GM19468 (cell line): ENCODE measurements at regions not wholly inside any gene's neighbourhood (a gene's known extent, or its start where the extent isn't known, plus 50 kb on each side); places are given as distances from the start of the nearest gene placed in this dataset.
"Not testable (repeated sequence)": the region's sequence is repeated elsewhere in the genome, so short reads cannot be mapped to it uniquely, and the experiment has no call there.

Source experiments
- ATAC-seq: cut with Tn5 transposase; IDR thresholded peaks from one replicate; pipeline ENCODE4 v1.9.1; 2021; ENCODE audit warnings: mild to moderate bottlenecking, moderate library complexity, moderate number of reproducible peaks; ENCODE audit not compliant: unreplicated experiment; ENCODE audit errors: extremely low read depth

- ATAC-seq: not testable (repeated sequence)
Measured at GRCh38 chr7:75201606-75202079, 109.3 kb downstream of the GTF2IRD2B start.

GRCh38 chr7:75205367-75206085 is 113.1 kb downstream of the GTF2IRD2B start:
- not testable (repeated sequence) for ATAC-seq

- ATAC-seq: not testable (repeated sequence)
Measured at GRCh38 chr7:75215460-75215859, 123.1 kb downstream of the GTF2IRD2B start.

- ATAC-seq: not testable (repeated sequence)
Measured at GRCh38 chr7:75216963-75217362, 124.6 kb downstream of the GTF2IRD2B start.

- ATAC-seq: not testable (repeated sequence)
Measured at GRCh38 chr7:75226102-75226501, 133.7 kb downstream of the GTF2IRD2B start.

- not testable (repeated sequence) for ATAC-seq
Measured at GRCh38 chr7:75229558-75229957, 137.2 kb downstream of the GTF2IRD2B start.

- ATAC-seq: not testable (repeated sequence)
Measured at GRCh38 chr7:75230558-75230957, 138.2 kb downstream of the GTF2IRD2B start.

GRCh38 chr7:75235092-75235826 is 142.9 kb downstream of the GTF2IRD2B start:
- not testable (repeated sequence) for ATAC-seq

GRCh38 chr7:75235827-75236167 is 143.4 kb downstream of the GTF2IRD2B start:
- ATAC-seq: not testable (repeated sequence)

- ATAC-seq: peak; percentile 71
Measured at GRCh38 chr7:75237255-75238187, 145.1 kb downstream of the GTF2IRD2B start.

GRCh38 chr7:75238309-75238708 is 145.9 kb downstream of the GTF2IRD2B start:
- not testable (repeated sequence) for ATAC-seq

GRCh38 chr7:75243638-75244037 is 151.2 kb downstream of the GTF2IRD2B start:
- not testable (repeated sequence) for ATAC-seq

GRCh38 chr7:75248216-75248615 is 147.2 kb upstream of the TRIM73 start:
- not testable (repeated sequence) for ATAC-seq

- not testable (repeated sequence) for ATAC-seq
Measured at GRCh38 chr7:75254238-75254637, 141.2 kb upstream of the TRIM73 start.

GRCh38 chr7:75257442-75257841 is 138.0 kb upstream of the TRIM73 start:
- ATAC-seq: not testable (repeated sequence)

GRCh38 chr7:75259454-75260003 is 135.9 kb upstream of the TRIM73 start:
- not testable (repeated sequence) for ATAC-seq

GRCh38 chr7:75261660-75262059 is 133.8 kb upstream of the TRIM73 start:
- ATAC-seq: not testable (repeated sequence)

GRCh38 chr7:75268158-75268557 is 127.3 kb upstream of the TRIM73 start:
- ATAC-seq: not testable (repeated sequence)

GRCh38 chr7:75269159-75269558 is 126.3 kb upstream of the TRIM73 start:
- not testable (repeated sequence) for ATAC-seq

- not testable (repeated sequence) for ATAC-seq
Measured at GRCh38 chr7:75274114-75274513, 121.3 kb upstream of the TRIM73 start.
